GM23338 (cell line): ENCODE measurements at regions not wholly inside any gene's neighbourhood (a gene's known extent, or its start where the extent isn't known, plus 50 kb on each side); places are given as distances from the start of the nearest gene placed in this dataset.
A peak's percentile ranks its signal among the peaks of the same experiment; 100 is the strongest.

Experiments
- ATAC-seq: fragments of 200-7000 bp; cut with Tn5 transposase; 3 replicates; pipeline ENCODE4 v1.9.1; 2020
- DNase-seq: peaks from one replicate; pipeline ENCODE4 v3.0.0-alpha.2; 2015; ENCODE audit warnings: low spot score
- H2AFZ ChIP-seq: fragments of 200-600 bp; sonication (generic); 2 replicates; pipeline ENCODE4 v1.8.0; 2016; ENCODE audit warnings: antibody characterized with exemption, mild to moderate bottlenecking, moderate library complexity
- H3F3A ChIP-seq: fragments of 200-600 bp; sonication (generic); replicated peaks from 2 replicates; pipeline ENCODE4 v1.8.0; 2017; ENCODE audit warnings: antibody characterized with exemption, mixed run types, low read depth
- H3K27ac ChIP-seq: fragments of 200-600 bp; sonication (generic); 2 replicates; pipeline ENCODE4 v1.6.1; 2016; ENCODE audit warnings: low read depth
- H3K27me3 ChIP-seq: fragments of 200-600 bp; sonication (generic); 2 replicates; pipeline ENCODE4 v1.8.0; 2016; ENCODE audit warnings: mild to moderate bottlenecking, mixed run types, moderate library complexity; ENCODE audit not compliant: insufficient read depth
- H3K36me3 ChIP-seq: fragments of 200-600 bp; sonication (generic); 2 replicates; pipeline ENCODE4 v1.8.0; 2016; ENCODE audit warnings: mild to moderate bottlenecking; ENCODE audit not compliant: insufficient read depth
- H3K4me1 ChIP-seq: fragments of 200-600 bp; sonication (generic); 2 replicates; pipeline ENCODE4 v1.8.0; 2016; ENCODE audit warnings: mild to moderate bottlenecking, moderate library complexity; ENCODE audit not compliant: insufficient read depth
- H3K4me2 ChIP-seq: fragments of 200-600 bp; sonication (generic); 2 replicates; pipeline ENCODE4 v1.7.1; 2017; ENCODE audit warnings: mixed run types
- H3K4me3 ChIP-seq: fragments of 200-600 bp; sonication (generic); 2 replicates; pipeline ENCODE4 v1.6.1; 2016; ENCODE audit warnings: mixed run types
- H3K79me2 ChIP-seq: fragments of 200-600 bp; sonication (generic); replicated peaks from 2 replicates; pipeline ENCODE4 v1.8.0; 2017; ENCODE audit warnings: mild to moderate bottlenecking; ENCODE audit not compliant: insufficient read depth
- H3K9me2 ChIP-seq: fragments of 200-600 bp; sonication (generic); 2 replicates; pipeline ENCODE4 v1.8.0; 2017; ENCODE audit not compliant: insufficient read depth
- H4K20me1 ChIP-seq: fragments of 200-600 bp; sonication (generic); replicated peaks from 2 replicates; pipeline ENCODE4 v1.8.0; 2017; ENCODE audit warnings: mild to moderate bottlenecking; ENCODE audit not compliant: insufficient read depth
- H3K27ac Mint-ChIP-seq: 2 replicates; pipeline ENCODE4 v1.8.0; 2020; ENCODE audit warnings: inconsistent platforms, mild to moderate bottlenecking, moderate library complexity, mixed read lengths
- H3K27me3 Mint-ChIP-seq: 3 replicates; pipeline ENCODE4 v1.8.0; 2022; ENCODE audit warnings: low read depth, mild to moderate bottlenecking, moderate library complexity, mixed read lengths, inconsistent platforms; ENCODE audit not compliant: insufficient read depth, poor library complexity
- H3K36me3 Mint-ChIP-seq: 3 replicates; pipeline ENCODE4 v1.8.0; 2021; ENCODE audit warnings: low read depth, mild to moderate bottlenecking, inconsistent platforms, moderate library complexity, mixed read lengths
- H3K4me1 Mint-ChIP-seq: 3 replicates; pipeline ENCODE4 v1.8.0; 2020; ENCODE audit warnings: mild to moderate bottlenecking, inconsistent platforms, mixed read lengths
- H3K4me3 Mint-ChIP-seq: 3 replicates; pipeline ENCODE4 v1.8.0; 2021; ENCODE audit warnings: moderate library complexity, mild to moderate bottlenecking, inconsistent platforms, mixed read lengths
- H3K9me3 Mint-ChIP-seq: 3 replicates; pipeline ENCODE4 v1.8.0; 2020; ENCODE audit warnings: moderate library complexity, mild to moderate bottlenecking, inconsistent platforms, mixed read lengths
- CREB1 ChIP-seq: fragments of 250-450 bp; sonication (Bioruptor Pico); IDR thresholded peaks from 2 replicates; pipeline ENCODE4 v1.5.0; 2020; ENCODE audit warnings: low read depth, mild to moderate bottlenecking, moderate library complexity
- EZH2 ChIP-seq: fragments of 200-600 bp; sonication (generic); IDR thresholded peaks from one replicate; pipeline ENCODE4 v1.8.0; 2017; ENCODE audit warnings: antibody characterized with exemption, mild to moderate bottlenecking, low read depth; ENCODE audit not compliant: unreplicated experiment
- EZH2phosphoT487 ChIP-seq: fragments of 200-600 bp; sonication (generic); IDR thresholded peaks from one replicate; pipeline ENCODE4 v1.8.1; 2018; ENCODE audit warnings: antibody characterized with exemption; ENCODE audit not compliant: unreplicated experiment
- JUNB ChIP-seq: IDR thresholded peaks from one replicate; pipeline ENCODE4 v1.6.1; 2016; ENCODE audit warnings: antibody characterized with exemption; ENCODE audit not compliant: unreplicated experiment
- NANOG ChIP-seq: IDR thresholded peaks from 2 replicates; pipeline ENCODE4 v1.6.1; 2016; ENCODE audit warnings: antibody characterized with exemption, borderline replicate concordance
- POLR2AphosphoS5 ChIP-seq: IDR thresholded peaks from 2 replicates; pipeline ENCODE4 v1.6.1; 2016; ENCODE audit warnings: antibody characterized with exemption, low read depth
- STAT1 ChIP-seq: IDR thresholded peaks from one replicate; pipeline ENCODE4 v1.6.1; 2016; ENCODE audit warnings: antibody characterized with exemption; ENCODE audit not compliant: unreplicated experiment
- ZNF114 ChIP-seq: fragments of 250-450 bp; sonication (Bioruptor Pico); IDR thresholded peaks from 2 replicates; pipeline ENCODE4 v1.5.0; 2020; ENCODE audit warnings: mild to moderate bottlenecking, moderate library complexity
- ZNF331 ChIP-seq: fragments of 250-450 bp; sonication (Bioruptor Pico); IDR thresholded peaks from 2 replicates; pipeline ENCODE4 v1.5.0; 2020; ENCODE audit warnings: low read depth, mild to moderate bottlenecking, moderate library complexity
- TF ChIP-seq, protein P1 (sequence below): fragments of 250-450 bp; sonication (Bioruptor Pico); IDR thresholded peaks from 2 replicates; pipeline ENCODE4 v1.5.0; 2020; ENCODE audit warnings: mild to moderate bottlenecking, moderate library complexity
- TF ChIP-seq, protein P2 (sequence below): IDR thresholded peaks from 2 replicates; pipeline ENCODE4 v1.6.1; 2016; ENCODE audit warnings: antibody characterized with exemption
- TF ChIP-seq, protein P3 (sequence below), 2 experiments: fragments of 200-600 bp in 1 of 2; sonication (generic) in 1 of 2; conservative IDR thresholded peaks; 2 replicates each; pipeline versions ENCODE4 v1.5.1 to v1.6.1; 2016 to 2017; ENCODE audit warnings: antibody characterized with exemption in 2 of 2, low read depth in 2 of 2, mild to moderate bottlenecking in 2 of 2, moderate library complexity in 1 of 2
- TF ChIP-seq, protein P4 (sequence below): IDR thresholded peaks from one replicate; pipeline ENCODE4 v1.6.1; 2018; ENCODE audit warnings: antibody characterized with exemption; ENCODE audit not compliant: unreplicated experiment

DNA sequence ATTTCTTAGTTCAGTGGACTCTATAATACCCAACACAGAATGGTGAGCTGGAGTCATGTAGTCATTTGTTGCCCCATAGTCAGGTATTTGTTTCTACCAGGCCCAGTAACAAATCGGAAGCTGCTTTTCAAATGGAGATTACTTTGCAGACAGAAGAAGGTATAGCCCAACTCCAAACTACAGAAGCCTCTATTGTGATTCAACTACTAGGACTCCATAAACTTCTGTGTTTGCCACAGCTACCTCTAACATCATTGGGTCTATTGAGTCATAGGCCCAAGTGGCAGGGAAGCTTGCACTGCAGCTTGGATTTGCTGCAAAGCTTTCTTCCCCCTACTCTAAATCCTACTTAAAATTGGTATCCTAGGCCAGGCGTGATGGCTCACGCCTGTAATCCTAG, 148.8 kb upstream of the STK26 start:
- H4K20me1 ChIP-seq, result no peaks in the 10 kb centered on the region
- no peaks in the 10 kb centered on the region for H3K4me1 ChIP-seq
- Mint-ChIP-seq H3K36me3 (no peaks in the 10 kb centered on the region), H3K9me3 (no peaks in the 10 kb centered on the region), H3K4me1 (0 out of 3 replicates have a peak, but pooled peaks cover 2% of the 10 kb centered on the region), H3K27me3 (no peaks in the 10 kb centered on the region), H3K27ac (no peak overlapping the region), H3K4me3 (no peak overlapping the region)
- peak; percentile 68 for ATAC-seq
- no peak overlapping the region for H3K4me3 ChIP-seq
- H3K36me3 ChIP-seq, result no peaks in the 10 kb centered on the region
- H3K27me3 ChIP-seq, result no peaks in the 10 kb centered on the region
- H3F3A ChIP-seq, result no peaks in the 10 kb centered on the region
- H3K27ac ChIP-seq, result no peak overlapping the region
- no peaks in the 10 kb centered on the region for H3K79me2 ChIP-seq
- H2AFZ ChIP-seq, result no peak overlapping the region
- no peak overlapping the region for H3K4me2 ChIP-seq
- TF ChIP-seq, protein P1, sequence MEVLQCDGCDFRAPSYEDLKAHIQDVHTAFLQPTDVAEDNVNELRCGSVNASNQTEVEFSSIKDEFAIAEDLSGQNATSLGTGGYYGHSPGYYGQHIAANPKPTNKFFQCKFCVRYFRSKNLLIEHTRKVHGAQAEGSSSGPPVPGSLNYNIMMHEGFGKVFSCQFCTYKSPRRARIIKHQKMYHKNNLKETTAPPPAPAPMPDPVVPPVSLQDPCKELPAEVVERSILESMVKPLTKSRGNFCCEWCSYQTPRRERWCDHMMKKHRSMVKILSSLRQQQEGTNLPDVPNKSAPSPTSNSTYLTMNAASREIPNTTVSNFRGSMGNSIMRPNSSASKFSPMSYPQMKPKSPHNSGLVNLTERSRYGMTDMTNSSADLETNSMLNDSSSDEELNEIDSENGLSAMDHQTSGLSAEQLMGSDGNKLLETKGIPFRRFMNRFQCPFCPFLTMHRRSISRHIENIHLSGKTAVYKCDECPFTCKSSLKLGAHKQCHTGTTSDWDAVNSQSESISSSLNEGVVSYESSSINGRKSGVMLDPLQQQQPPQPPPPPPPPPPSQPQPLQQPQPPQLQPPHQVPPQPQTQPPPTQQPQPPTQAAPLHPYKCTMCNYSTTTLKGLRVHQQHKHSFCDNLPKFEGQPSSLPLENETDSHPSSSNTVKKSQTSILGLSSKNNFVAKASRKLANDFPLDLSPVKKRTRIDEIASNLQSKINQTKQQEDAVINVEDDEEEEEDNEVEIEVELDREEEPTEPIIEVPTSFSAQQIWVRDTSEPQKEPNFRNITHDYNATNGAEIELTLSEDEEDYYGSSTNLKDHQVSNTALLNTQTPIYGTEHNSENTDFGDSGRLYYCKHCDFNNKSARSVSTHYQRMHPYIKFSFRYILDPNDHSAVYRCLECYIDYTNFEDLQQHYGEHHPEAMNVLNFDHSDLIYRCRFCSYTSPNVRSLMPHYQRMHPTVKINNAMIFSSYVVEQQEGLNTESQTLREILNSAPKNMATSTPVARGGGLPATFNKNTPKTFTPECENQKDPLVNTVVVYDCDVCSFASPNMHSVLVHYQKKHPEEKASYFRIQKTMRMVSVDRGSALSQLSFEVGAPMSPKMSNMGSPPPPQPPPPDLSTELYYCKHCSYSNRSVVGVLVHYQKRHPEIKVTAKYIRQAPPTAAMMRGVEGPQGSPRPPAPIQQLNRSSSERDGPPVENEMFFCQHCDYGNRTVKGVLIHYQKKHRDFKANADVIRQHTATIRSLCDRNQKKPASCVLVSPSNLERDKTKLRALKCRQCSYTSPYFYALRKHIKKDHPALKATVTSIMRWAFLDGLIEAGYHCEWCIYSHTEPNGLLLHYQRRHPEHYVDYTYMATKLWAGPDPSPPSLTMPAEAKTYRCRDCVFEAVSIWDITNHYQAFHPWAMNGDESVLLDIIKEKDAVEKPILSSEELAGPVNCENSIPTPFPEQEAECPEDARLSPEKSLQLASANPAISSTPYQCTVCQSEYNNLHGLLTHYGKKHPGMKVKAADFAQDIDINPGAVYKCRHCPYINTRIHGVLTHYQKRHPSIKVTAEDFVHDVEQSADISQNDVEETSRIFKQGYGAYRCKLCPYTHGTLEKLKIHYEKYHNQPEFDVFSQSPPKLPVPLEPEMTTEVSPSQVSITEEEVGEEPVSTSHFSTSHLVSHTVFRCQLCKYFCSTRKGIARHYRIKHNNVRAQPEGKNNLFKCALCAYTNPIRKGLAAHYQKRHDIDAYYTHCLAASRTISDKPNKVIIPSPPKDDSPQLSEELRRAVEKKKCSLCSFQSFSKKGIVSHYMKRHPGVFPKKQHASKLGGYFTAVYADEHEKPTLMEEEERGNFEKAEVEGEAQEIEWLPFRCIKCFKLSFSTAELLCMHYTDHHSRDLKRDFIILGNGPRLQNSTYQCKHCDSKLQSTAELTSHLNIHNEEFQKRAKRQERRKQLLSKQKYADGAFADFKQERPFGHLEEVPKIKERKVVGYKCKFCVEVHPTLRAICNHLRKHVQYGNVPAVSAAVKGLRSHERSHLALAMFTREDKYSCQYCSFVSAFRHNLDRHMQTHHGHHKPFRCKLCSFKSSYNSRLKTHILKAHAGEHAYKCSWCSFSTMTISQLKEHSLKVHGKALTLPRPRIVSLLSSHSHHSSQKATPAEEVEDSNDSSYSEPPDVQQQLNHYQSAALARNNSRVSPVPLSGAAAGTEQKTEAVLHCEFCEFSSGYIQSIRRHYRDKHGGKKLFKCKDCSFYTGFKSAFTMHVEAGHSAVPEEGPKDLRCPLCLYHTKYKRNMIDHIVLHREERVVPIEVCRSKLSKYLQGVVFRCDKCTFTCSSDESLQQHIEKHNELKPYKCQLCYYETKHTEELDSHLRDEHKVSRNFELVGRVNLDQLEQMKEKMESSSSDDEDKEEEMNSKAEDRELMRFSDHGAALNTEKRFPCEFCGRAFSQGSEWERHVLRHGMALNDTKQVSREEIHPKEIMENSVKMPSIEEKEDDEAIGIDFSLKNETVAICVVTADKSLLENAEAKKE (CRISPR knock-in tag), result no peak
- TF ChIP-seq POLR2AphosphoS5 (no peak), ZNF331 (CRISPR knock-in tag) (no peak), EZH2 (no peak), ZNF114 (CRISPR knock-in tag) (no peak), NANOG (no peak), EZH2phosphoT487 (no peak), STAT1 (no peak), CREB1 (CRISPR knock-in tag) (no peak), JUNB (no peak)
- TF ChIP-seq, protein P2, sequence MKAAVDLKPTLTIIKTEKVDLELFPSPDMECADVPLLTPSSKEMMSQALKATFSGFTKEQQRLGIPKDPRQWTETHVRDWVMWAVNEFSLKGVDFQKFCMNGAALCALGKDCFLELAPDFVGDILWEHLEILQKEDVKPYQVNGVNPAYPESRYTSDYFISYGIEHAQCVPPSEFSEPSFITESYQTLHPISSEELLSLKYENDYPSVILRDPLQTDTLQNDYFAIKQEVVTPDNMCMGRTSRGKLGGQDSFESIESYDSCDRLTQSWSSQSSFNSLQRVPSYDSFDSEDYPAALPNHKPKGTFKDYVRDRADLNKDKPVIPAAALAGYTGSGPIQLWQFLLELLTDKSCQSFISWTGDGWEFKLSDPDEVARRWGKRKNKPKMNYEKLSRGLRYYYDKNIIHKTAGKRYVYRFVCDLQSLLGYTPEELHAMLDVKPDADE, result no peak
- TF ChIP-seq, protein P3, sequence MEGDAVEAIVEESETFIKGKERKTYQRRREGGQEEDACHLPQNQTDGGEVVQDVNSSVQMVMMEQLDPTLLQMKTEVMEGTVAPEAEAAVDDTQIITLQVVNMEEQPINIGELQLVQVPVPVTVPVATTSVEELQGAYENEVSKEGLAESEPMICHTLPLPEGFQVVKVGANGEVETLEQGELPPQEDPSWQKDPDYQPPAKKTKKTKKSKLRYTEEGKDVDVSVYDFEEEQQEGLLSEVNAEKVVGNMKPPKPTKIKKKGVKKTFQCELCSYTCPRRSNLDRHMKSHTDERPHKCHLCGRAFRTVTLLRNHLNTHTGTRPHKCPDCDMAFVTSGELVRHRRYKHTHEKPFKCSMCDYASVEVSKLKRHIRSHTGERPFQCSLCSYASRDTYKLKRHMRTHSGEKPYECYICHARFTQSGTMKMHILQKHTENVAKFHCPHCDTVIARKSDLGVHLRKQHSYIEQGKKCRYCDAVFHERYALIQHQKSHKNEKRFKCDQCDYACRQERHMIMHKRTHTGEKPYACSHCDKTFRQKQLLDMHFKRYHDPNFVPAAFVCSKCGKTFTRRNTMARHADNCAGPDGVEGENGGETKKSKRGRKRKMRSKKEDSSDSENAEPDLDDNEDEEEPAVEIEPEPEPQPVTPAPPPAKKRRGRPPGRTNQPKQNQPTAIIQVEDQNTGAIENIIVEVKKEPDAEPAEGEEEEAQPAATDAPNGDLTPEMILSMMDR (conservative IDR thresholded peaks at IDR 0.05; ENCODE audit: low read depth in 2 of 2), result no peak
- TF ChIP-seq, protein P4, sequence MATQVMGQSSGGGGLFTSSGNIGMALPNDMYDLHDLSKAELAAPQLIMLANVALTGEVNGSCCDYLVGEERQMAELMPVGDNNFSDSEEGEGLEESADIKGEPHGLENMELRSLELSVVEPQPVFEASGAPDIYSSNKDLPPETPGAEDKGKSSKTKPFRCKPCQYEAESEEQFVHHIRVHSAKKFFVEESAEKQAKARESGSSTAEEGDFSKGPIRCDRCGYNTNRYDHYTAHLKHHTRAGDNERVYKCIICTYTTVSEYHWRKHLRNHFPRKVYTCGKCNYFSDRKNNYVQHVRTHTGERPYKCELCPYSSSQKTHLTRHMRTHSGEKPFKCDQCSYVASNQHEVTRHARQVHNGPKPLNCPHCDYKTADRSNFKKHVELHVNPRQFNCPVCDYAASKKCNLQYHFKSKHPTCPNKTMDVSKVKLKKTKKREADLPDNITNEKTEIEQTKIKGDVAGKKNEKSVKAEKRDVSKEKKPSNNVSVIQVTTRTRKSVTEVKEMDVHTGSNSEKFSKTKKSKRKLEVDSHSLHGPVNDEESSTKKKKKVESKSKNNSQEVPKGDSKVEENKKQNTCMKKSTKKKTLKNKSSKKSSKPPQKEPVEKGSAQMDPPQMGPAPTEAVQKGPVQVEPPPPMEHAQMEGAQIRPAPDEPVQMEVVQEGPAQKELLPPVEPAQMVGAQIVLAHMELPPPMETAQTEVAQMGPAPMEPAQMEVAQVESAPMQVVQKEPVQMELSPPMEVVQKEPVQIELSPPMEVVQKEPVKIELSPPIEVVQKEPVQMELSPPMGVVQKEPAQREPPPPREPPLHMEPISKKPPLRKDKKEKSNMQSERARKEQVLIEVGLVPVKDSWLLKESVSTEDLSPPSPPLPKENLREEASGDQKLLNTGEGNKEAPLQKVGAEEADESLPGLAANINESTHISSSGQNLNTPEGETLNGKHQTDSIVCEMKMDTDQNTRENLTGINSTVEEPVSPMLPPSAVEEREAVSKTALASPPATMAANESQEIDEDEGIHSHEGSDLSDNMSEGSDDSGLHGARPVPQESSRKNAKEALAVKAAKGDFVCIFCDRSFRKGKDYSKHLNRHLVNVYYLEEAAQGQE, result no peak
- DNase-seq, result peak; percentile 24
- H3K9me2 ChIP-seq, result no peaks in the 10 kb centered on the region
